ENCODE measurements at regions not wholly inside any gene's neighbourhood (a gene's known extent, or its start where the extent isn't known, plus 50 kb on each side); places are given as distances from the start of the nearest gene placed in this dataset.

GRCh38 chr21:35475762-35476161, 426.7 kb upstream of the RUNX1 start:
- ATAC-seq (ENCODE audit: low read depth) (no peak), DNase-seq (no peak)
- Mint-ChIP-seq H3K4me1 (no peaks in the 10 kb centered on the region), H3K36me3 (ENCODE audit: low read depth) (no peaks in the 10 kb centered on the region), H3K27me3 (peaks cover 14% of the 10 kb centered on the region), H3K27ac (no peak overlapping the region), H3K4me3 (no peak overlapping the region), H3K9me3 (peaks cover 12% of the 10 kb centered on the region)
- intact Hi-C loops (cut with micrococcal nuclease), result no loop called here
- POLR2A ChIA-PET, result no interaction called here
- CTCF ChIA-PET, result no interaction called here
- TF ChIP-seq, protein P1, sequence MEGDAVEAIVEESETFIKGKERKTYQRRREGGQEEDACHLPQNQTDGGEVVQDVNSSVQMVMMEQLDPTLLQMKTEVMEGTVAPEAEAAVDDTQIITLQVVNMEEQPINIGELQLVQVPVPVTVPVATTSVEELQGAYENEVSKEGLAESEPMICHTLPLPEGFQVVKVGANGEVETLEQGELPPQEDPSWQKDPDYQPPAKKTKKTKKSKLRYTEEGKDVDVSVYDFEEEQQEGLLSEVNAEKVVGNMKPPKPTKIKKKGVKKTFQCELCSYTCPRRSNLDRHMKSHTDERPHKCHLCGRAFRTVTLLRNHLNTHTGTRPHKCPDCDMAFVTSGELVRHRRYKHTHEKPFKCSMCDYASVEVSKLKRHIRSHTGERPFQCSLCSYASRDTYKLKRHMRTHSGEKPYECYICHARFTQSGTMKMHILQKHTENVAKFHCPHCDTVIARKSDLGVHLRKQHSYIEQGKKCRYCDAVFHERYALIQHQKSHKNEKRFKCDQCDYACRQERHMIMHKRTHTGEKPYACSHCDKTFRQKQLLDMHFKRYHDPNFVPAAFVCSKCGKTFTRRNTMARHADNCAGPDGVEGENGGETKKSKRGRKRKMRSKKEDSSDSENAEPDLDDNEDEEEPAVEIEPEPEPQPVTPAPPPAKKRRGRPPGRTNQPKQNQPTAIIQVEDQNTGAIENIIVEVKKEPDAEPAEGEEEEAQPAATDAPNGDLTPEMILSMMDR (IDR thresholded peaks at IDR 0.05), result no peak

- ChIA-PET CTCF (no interaction called here), POLR2A (no interaction called here)
- peaks cover 11% of the 10 kb centered on the region for H3K9me3 Mint-ChIP-seq
- intact Hi-C loops (cut with micrococcal nuclease), result no loop called here
- peaks cover 14% of the 10 kb centered on the region for H3K27me3 Mint-ChIP-seq
- DNase-seq (no peak), ATAC-seq (ENCODE audit: low read depth) (no peak)
- H3K27ac Mint-ChIP-seq, result no peak overlapping the region
- no peaks in the 10 kb centered on the region for H3K36me3 Mint-ChIP-seq (ENCODE audit: low read depth)
- no peaks in the 10 kb centered on the region for H3K4me1 Mint-ChIP-seq
- no peak overlapping the region for H3K4me3 Mint-ChIP-seq
- TF ChIP-seq, protein P1 (IDR thresholded peaks at IDR 0.05), result no peak
Observed at GRCh38 chr21:35475009-35475408, 425.9 kb upstream of the RUNX1 start.

- Mint-ChIP-seq H3K4me3 (no peak overlapping the region), H3K9me3 (no peaks in the 10 kb centered on the region), H3K36me3 (ENCODE audit: low read depth) (no peaks in the 10 kb centered on the region), H3K4me1 (no peaks in the 10 kb centered on the region), H3K27me3 (peaks cover 14% of the 10 kb centered on the region), H3K27ac (no peak overlapping the region)
- TF ChIP-seq, protein P1 (IDR thresholded peaks at IDR 0.05), result no peak
- no peak for DNase-seq
- ChIA-PET CTCF (no interaction called here), POLR2A (no interaction called here)
- no peak for ATAC-seq (ENCODE audit: low read depth)
- intact Hi-C loops (cut with micrococcal nuclease), result no loop called here
Observed at GRCh38 chr21:35473496-35473895, 424.4 kb upstream of the RUNX1 start.

DNA sequence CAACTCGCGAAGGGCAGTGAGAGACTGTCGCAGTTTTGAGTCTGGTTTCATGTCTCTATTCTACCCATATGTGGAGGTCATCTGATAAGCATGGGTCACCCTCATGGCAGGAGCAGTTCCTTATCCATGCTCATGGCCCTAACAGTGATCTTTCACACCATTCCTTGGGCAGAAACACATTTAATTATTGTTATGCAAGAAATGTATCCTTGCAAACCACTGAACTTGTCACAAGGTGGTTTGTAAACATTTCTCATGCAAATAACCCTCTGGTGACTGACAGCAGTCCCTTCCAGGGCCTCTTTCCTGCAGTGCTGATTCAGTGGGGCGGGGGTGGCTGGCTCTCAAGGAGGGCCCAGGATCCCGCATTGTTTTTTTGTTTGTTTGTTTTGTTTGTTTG, 421.4 kb upstream of the RUNX1 start:
- ChIA-PET CTCF (no interaction called here), POLR2A (no interaction called here)
- Mint-ChIP-seq H3K27me3 (peaks cover 4% of the 10 kb centered on the region), H3K9me3 (peaks cover 9% of the 10 kb centered on the region), H3K36me3 (ENCODE audit: low read depth) (no peaks in the 10 kb centered on the region), H3K27ac (no peak overlapping the region), H3K4me3 (no peak overlapping the region), H3K4me1 (no peaks in the 10 kb centered on the region)
- DNase-seq (no peak), ATAC-seq (ENCODE audit: low read depth) (no peak)
- TF ChIP-seq, protein P1 (IDR thresholded peaks at IDR 0.05), result no peak
- intact Hi-C loops (cut with micrococcal nuclease), result no loop called here

DNA sequence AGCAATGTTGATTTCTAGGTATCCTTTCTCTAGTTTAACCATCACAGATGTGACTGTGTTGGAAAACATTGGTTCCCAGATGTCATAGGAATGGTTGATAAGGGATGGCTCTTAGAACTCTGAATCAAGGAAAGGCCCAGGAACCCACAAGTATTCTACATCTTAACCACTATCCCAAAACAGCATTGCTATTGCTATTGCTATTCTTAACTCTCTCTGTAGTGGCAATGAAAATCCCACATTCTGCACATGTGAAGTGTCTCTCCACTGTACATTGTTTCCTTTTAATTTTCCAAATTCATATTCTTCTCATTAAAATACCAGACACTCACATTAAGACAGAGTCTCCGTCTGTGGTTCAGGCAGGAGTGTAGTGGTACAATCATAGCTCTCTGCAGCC, 420.4 kb upstream of the RUNX1 start:
- CTCF ChIA-PET, result no interaction called here

More for the DNA sequence above, 420.4 kb upstream of the RUNX1 start:
- no peak overlapping the region for H3K27ac Mint-ChIP-seq
- H3K4me3 Mint-ChIP-seq, result no peak overlapping the region
- no peak for DNase-seq
- peaks cover 3% of the 10 kb centered on the region for H3K27me3 Mint-ChIP-seq
- no peaks in the 10 kb centered on the region for H3K4me1 Mint-ChIP-seq
- intact Hi-C loops (cut with micrococcal nuclease), result no loop called here
- POLR2A ChIA-PET, result no interaction called here
- peaks cover 9% of the 10 kb centered on the region for H3K9me3 Mint-ChIP-seq
- no peaks in the 10 kb centered on the region for H3K36me3 Mint-ChIP-seq (ENCODE audit: low read depth)
- ATAC-seq (ENCODE audit: low read depth), result no peak
- TF ChIP-seq, protein P1 (IDR thresholded peaks at IDR 0.05), result no peak

Measured in activated B cell treated with CpG ODN at 0.5 μM for 24 hours (primary cell).